ENCODE measurements at regions not wholly inside any gene's neighbourhood (a gene's known extent, or its start where the extent isn't known, plus 50 kb on each side); places are given as distances from the start of the nearest gene placed in this dataset.

- H3K36me3 ChIP-seq: no peaks in the 10 kb centered on the region
- H3K4me3 ChIP-seq: no peak overlapping the region
- no peaks in the 10 kb centered on the region for H3K27me3 ChIP-seq
- H3K27ac ChIP-seq: no peak overlapping the region
- no peak for TF ChIP-seq CTCF (IDR thresholded peaks at IDR 0.05)
- no peaks in the 10 kb centered on the region for H3K4me1 ChIP-seq
- peaks cover 0 to 9% of the 10 kb centered on the region in 2 donors for H3K9me3 ChIP-seq
- no peak for DNase-seq (ENCODE audit: low spot score)
Measured at GRCh38 chr1:55808263-55808662, 593.1 kb upstream of the USP24 start.

DNA sequence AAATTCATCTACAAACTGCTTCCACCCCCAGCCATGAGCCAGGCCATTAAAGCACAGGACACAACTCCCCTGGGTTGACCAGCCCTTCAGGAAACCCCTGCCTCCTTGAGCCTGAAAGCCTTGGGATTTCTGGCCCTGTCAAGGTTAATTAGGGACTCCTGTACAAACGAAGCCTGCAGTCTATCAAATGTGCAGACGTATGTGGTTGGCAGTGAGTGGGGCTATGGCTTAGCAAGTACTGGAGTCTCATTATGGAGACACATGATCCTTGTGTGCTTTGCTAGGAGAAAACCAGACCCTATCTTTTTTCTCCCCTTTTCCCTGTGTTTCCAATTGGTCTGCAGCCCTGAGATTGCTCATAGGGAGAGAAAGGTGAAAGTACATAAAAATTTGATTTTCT lies 588.3 kb upstream of the USP24 start:
- Histone ChIP-seq H3K27me3 (no peaks in the 10 kb centered on the region), H3K4me1 (no peaks in the 10 kb centered on the region), H3K36me3 (no peaks in the 10 kb centered on the region), H3K4me3 (no peak overlapping the region), H3K9me3 (peaks cover 0 to 12% of the 10 kb centered on the region in 2 donors), H3K27ac (no peak overlapping the region)
- TF ChIP-seq CTCF (IDR thresholded peaks at IDR 0.05): no peak
- DNase-seq (ENCODE audit: low spot score): no peak

DNA sequence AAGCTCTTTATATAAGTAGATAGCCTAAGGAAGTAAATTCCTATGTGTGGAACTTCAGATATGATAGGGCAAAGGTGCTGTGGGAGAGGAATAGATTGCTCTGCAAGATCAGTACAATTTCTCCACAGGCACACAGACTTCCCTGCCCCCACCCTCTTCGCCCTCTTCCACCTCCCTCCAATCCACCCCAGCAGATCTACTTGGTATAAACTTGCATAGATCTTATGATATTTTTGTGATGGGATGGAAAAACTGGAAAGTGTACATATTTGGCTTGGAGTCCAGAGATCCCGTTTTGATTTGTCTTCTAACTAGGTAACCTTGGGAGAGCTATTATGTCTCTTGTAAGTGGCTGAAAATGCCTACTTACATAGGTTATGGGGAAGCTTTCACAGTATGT lies 586.3 kb upstream of the USP24 start:
- H3K9me3 ChIP-seq: peaks cover 0 to 5% of the 10 kb centered on the region in 2 donors
- no peak overlapping the region for H3K4me3 ChIP-seq
- TF ChIP-seq CTCF (IDR thresholded peaks at IDR 0.05): no peak
- H3K27ac ChIP-seq: no peak overlapping the region
- no peaks in the 10 kb centered on the region for H3K36me3 ChIP-seq
- H3K4me1 ChIP-seq: no peaks in the 10 kb centered on the region
- DNase-seq (ENCODE audit: low spot score): no peak
- no peaks in the 10 kb centered on the region for H3K27me3 ChIP-seq

DNA sequence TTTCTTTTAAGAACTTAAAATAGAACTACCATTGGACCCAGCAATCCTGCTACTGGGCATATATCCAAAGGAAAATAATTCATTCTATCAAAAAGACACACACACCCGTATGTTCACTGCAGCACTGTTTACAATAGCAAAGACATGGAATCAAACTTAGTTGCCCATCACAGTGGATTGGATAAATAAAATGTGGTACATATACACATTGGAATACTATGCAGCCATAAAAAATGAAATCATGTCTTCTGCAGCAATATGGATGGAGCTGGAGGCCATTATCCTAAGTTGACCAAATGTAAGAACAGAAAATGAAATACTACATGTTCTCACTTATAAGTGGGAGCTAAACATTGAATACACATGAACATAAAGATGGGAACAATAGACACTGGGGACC lies 585.3 kb upstream of the USP24 start:
- no peak overlapping the region for H3K4me3 ChIP-seq
- H3K4me1 ChIP-seq: no peaks in the 10 kb centered on the region
- DNase-seq (ENCODE audit: low spot score): no peak
- no peaks in the 10 kb centered on the region for H3K27me3 ChIP-seq
- no peak for TF ChIP-seq CTCF (IDR thresholded peaks at IDR 0.05)
- no peaks in the 10 kb centered on the region for H3K36me3 ChIP-seq
- no peak overlapping the region for H3K27ac ChIP-seq
- H3K9me3 ChIP-seq: peaks cover 0 to 5% of the 10 kb centered on the region in 2 donors

DNA sequence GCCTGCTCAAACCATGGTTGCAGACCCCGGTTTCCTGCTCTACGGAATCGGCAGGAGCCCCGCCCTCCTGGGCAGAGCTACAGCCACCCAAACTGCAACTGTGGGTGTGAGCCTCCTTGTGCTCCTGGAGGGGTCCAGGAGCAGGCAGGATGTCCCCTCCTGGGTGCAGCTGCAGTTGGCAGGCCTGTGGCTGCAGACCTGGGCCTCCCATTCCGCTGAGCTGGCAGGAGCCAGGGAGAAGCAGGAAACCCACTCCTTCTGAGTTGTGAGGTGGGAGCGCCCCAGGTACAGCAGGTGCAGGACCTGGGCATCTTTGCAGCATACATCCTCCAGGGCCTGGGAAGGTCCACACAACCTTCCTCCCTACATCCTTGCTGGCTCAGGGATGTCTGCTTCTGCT lies 578.7 kb upstream of the USP24 start:
- TF ChIP-seq CTCF (IDR thresholded peaks at IDR 0.05): no peak
- Histone ChIP-seq H3K4me1 (no peaks in the 10 kb centered on the region), H3K27me3 (no peaks in the 10 kb centered on the region), H3K9me3 (no peaks in the 10 kb centered on the region), H3K4me3 (no peak overlapping the region), H3K27ac (no peak overlapping the region), H3K36me3 (no peaks in the 10 kb centered on the region)
- DNase-seq (ENCODE audit: low spot score): no peak

DNA sequence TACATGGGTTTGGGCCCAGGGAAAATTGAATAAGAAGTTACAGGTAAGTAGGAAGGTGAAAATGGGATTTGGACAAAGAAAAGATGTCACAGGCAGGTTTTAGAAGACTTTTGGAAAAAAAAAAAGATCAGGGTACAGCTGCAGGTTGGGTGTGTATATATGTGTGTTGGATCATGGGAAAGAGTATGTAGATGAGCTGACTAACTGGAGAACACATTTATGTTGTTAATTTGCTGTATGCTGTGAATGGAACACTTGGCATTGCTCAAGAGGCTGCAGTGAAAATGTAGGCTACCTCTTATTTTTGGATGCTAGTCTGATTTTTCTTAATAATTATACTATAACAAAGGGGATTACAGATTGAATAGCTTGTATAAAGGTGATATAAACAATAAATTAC lies 577.7 kb upstream of the USP24 start:
- Histone ChIP-seq H3K36me3 (no peaks in the 10 kb centered on the region), H3K9me3 (no peaks in the 10 kb centered on the region), H3K4me1 (no peaks in the 10 kb centered on the region), H3K4me3 (no peak overlapping the region), H3K27me3 (no peaks in the 10 kb centered on the region), H3K27ac (no peak overlapping the region)
- no peak for DNase-seq (ENCODE audit: low spot score)
- TF ChIP-seq CTCF (IDR thresholded peaks at IDR 0.05): no peak
